ENCODE measurements at regions not wholly inside any gene's neighbourhood (a gene's known extent, or its start where the extent isn't known, plus 50 kb on each side); places are given as distances from the start of the nearest gene placed in this dataset.
A peak's percentile ranks its signal among the peaks of the same experiment; 100 is the strongest.
"Not testable (repeated sequence)": the region's sequence is repeated elsewhere in the genome, so short reads cannot be mapped to it uniquely, and the experiment has no call there.

- TF ChIP-seq CTCF (IDR thresholded peaks at IDR 0.05; ENCODE audit: low read length) (no peak), EZH2 (IDR thresholded peaks at IDR 0.05; ENCODE audit: borderline replicate concordance, low read length) (no peak)
- Histone ChIP-seq H3K9me3 (ENCODE audit: low read length) (no peaks in the 10 kb centered on the region), H4K20me1 (ENCODE audit: insufficient read depth, low read length) (no peaks in the 10 kb centered on the region), H3K36me3 (ENCODE audit: insufficient read depth, low read length) (no peaks in the 10 kb centered on the region), H3F3A (ENCODE audit: insufficient read depth, low read length) (no peaks in the 10 kb centered on the region), H3K9me2 (ENCODE audit: low read depth, low read length) (no peaks in the 10 kb centered on the region), H3K27me3 (ENCODE audit: insufficient read depth, low read length) (no peaks in the 10 kb centered on the region), H3K27ac (ENCODE audit: low read depth, low read length, poor library complexity, severe bottlenecking) (no peak overlapping the region), H3K9ac (ENCODE audit: low read length) (no peak overlapping the region), H2AFZ (ENCODE audit: low read length) (no peak overlapping the region), H3K79me2 (ENCODE audit: insufficient read depth, low read length) (no peaks in the 10 kb centered on the region), H3K4me1 (ENCODE audit: insufficient read depth, low read length, severe bottlenecking) (no peaks in the 10 kb centered on the region), H3K4me3 (ENCODE audit: low read depth, low read length, poor library complexity, severe bottlenecking) (no peak overlapping the region), H3K4me2 (ENCODE audit: low read length) (no peak overlapping the region)
Measured at GRCh38 chr4:71110499-71110898, 117.0 kb downstream of the DCK start.

GRCh38 chr4:71111133-71111532 is 117.7 kb downstream of the DCK start:
- H3K4me3 ChIP-seq (ENCODE audit: low read depth, low read length, poor library complexity, severe bottlenecking); H3K79me2 ChIP-seq (ENCODE audit: insufficient read depth, low read length); H3K4me2 ChIP-seq (ENCODE audit: low read length); H3K9me3 ChIP-seq (ENCODE audit: low read length); H3K9me2 ChIP-seq (ENCODE audit: low read depth, low read length); H3K36me3 ChIP-seq (ENCODE audit: insufficient read depth, low read length); H2AFZ ChIP-seq (ENCODE audit: low read length); H3K4me1 ChIP-seq (ENCODE audit: insufficient read depth, low read length, severe bottlenecking); H4K20me1 ChIP-seq (ENCODE audit: insufficient read depth, low read length); H3K27ac ChIP-seq (ENCODE audit: low read depth, low read length, poor library complexity, severe bottlenecking); H3F3A ChIP-seq (ENCODE audit: insufficient read depth, low read length); H3K27me3 ChIP-seq (ENCODE audit: insufficient read depth, low read length); H3K9ac ChIP-seq (ENCODE audit: low read length): not testable (repeated sequence)

- TF ChIP-seq CTCF (IDR thresholded peaks at IDR 0.05; ENCODE audit: low read length) (peak; percentile 23; the same call in 1 of the 2 replicates), EZH2 (IDR thresholded peaks at IDR 0.05; ENCODE audit: borderline replicate concordance, low read length) (no peak)
- H3K9me3 ChIP-seq (ENCODE audit: low read length), result no peaks in the 10 kb centered on the region
- H3F3A ChIP-seq (ENCODE audit: insufficient read depth, low read length), result no peaks in the 10 kb centered on the region
- no peaks in the 10 kb centered on the region for H3K4me1 ChIP-seq (ENCODE audit: insufficient read depth, low read length, severe bottlenecking)
- H3K4me3 ChIP-seq (ENCODE audit: low read depth, low read length, poor library complexity, severe bottlenecking), result no peak overlapping the region
- H3K9ac ChIP-seq (ENCODE audit: low read length), result no peak overlapping the region
- no peaks in the 10 kb centered on the region for H3K27me3 ChIP-seq (ENCODE audit: insufficient read depth, low read length)
- no peaks in the 10 kb centered on the region for H3K79me2 ChIP-seq (ENCODE audit: insufficient read depth, low read length)
- H3K4me2 ChIP-seq (ENCODE audit: low read length), result no peak overlapping the region
- no peaks in the 10 kb centered on the region for H4K20me1 ChIP-seq (ENCODE audit: insufficient read depth, low read length)
- H3K27ac ChIP-seq (ENCODE audit: low read depth, low read length, poor library complexity, severe bottlenecking), result no peak overlapping the region
- no peaks in the 10 kb centered on the region for H3K36me3 ChIP-seq (ENCODE audit: insufficient read depth, low read length)
- H3K9me2 ChIP-seq (ENCODE audit: low read depth, low read length), result no peaks in the 10 kb centered on the region; the same call in 1 of the 2 replicates
- H2AFZ ChIP-seq (ENCODE audit: low read length), result no peak overlapping the region
Measured at GRCh38 chr4:71113294-71113693, 119.8 kb downstream of the DCK start.

- no peaks in the 10 kb centered on the region for H4K20me1 ChIP-seq (ENCODE audit: insufficient read depth, low read length)
- H3F3A ChIP-seq (ENCODE audit: insufficient read depth, low read length), result no peaks in the 10 kb centered on the region
- no peak overlapping the region for H3K27ac ChIP-seq (ENCODE audit: low read depth, low read length, poor library complexity, severe bottlenecking)
- H2AFZ ChIP-seq (ENCODE audit: low read length), result no peak overlapping the region
- no peak overlapping the region for H3K4me2 ChIP-seq (ENCODE audit: low read length)
- H3K9ac ChIP-seq (ENCODE audit: low read length), result no peak overlapping the region
- no peaks in the 10 kb centered on the region for H3K36me3 ChIP-seq (ENCODE audit: insufficient read depth, low read length)
- H3K9me3 ChIP-seq (ENCODE audit: low read length), result no peaks in the 10 kb centered on the region
- TF ChIP-seq CTCF (IDR thresholded peaks at IDR 0.05; ENCODE audit: low read length) (no peak), EZH2 (IDR thresholded peaks at IDR 0.05; ENCODE audit: borderline replicate concordance, low read length) (no peak)
- no peaks in the 10 kb centered on the region for H3K4me1 ChIP-seq (ENCODE audit: insufficient read depth, low read length, severe bottlenecking)
- no peak overlapping the region for H3K4me3 ChIP-seq (ENCODE audit: low read depth, low read length, poor library complexity, severe bottlenecking)
- no peaks in the 10 kb centered on the region for H3K79me2 ChIP-seq (ENCODE audit: insufficient read depth, low read length)
- no peaks in the 10 kb centered on the region for H3K27me3 ChIP-seq (ENCODE audit: insufficient read depth, low read length)
- no peaks in the 10 kb centered on the region; the same call in 1 of the 2 replicates for H3K9me2 ChIP-seq (ENCODE audit: low read depth, low read length)
Measured at GRCh38 chr4:71120831-71121524, 127.5 kb downstream of the DCK start.

All from OCI-LY1 (cell line).